GM20000 (cell line): ENCODE measurements at regions not wholly inside any gene's neighbourhood (a gene's known extent, or its start where the extent isn't known, plus 50 kb on each side); places are given as distances from the start of the nearest gene placed in this dataset.

ENCODE experiments used
- DNase-seq: peaks from one replicate; pipeline ENCODE4 v3.0.0; 2012; ENCODE audit warnings: low spot score
- CTCF ChIP-seq: IDR thresholded peaks from 2 replicates; pipeline ENCODE4 v1.5.1; 2012; ENCODE audit warnings: mild to moderate bottlenecking, control low read depth; ENCODE audit errors: extremely low read depth, missing control alignments

GRCh38 chr4:127126718-127127117 is 506.0 kb upstream of the INTU start:
- no peak for TF ChIP-seq CTCF
- DNase-seq, result no peak

GRCh38 chr4:127131527-127131926 is 501.2 kb upstream of the INTU start:
- TF ChIP-seq CTCF, result no peak
- DNase-seq, result no peak

- TF ChIP-seq CTCF, result no peak
- no peak for DNase-seq
Observed at GRCh38 chr4:127134490-127134889, 498.3 kb upstream of the INTU start.

GRCh38 chr4:127138586-127138985 is 494.2 kb upstream of the INTU start:
- TF ChIP-seq CTCF, result no peak

GRCh38 chr4:127139788-127140286 is 492.9 kb upstream of the INTU start:
- TF ChIP-seq CTCF, result no peak

More at GRCh38 chr4:127138586-127138985, 494.2 kb upstream of the INTU start:
- DNase-seq, result no peak

GRCh38 chr4:127140306-127140705 is 492.5 kb upstream of the INTU start:
- no peak for DNase-seq
- no peak for TF ChIP-seq CTCF

More at GRCh38 chr4:127139788-127140286, 492.9 kb upstream of the INTU start:
- no peak for DNase-seq

- TF ChIP-seq CTCF, result no peak
- no peak for DNase-seq
Observed at GRCh38 chr4:127141856-127142255, 490.9 kb upstream of the INTU start.
